Suppressor macrophage treated with lipopolysaccharide for 1 hour (primary cell): ENCODE measurements at regions not wholly inside any gene's neighbourhood (a gene's known extent, or its start where the extent isn't known, plus 50 kb on each side); places are given as distances from the start of the nearest gene placed in this dataset.
A peak's percentile ranks its signal among the peaks of the same experiment; 100 is the strongest.
"Not testable (repeated sequence)": the region's sequence is repeated elsewhere in the genome, so short reads cannot be mapped to it uniquely, and the experiment has no call there.

ENCODE experiments used
- DNase-seq, 3 donors: peaks; one replicate each; pipeline ENCODE4 v3.0.0-alpha.2; 2020 to 2022

GRCh38 chr4:133584714-133585113, 435.6 kb downstream of the PCDH10 start:
- DNase-seq, result no peak

- DNase-seq, result no peak
Measured at GRCh38 chr4:133581996-133582619, 433.0 kb downstream of the PCDH10 start.

GRCh38 chr4:133574248-133574647, 425.2 kb downstream of the PCDH10 start:
- DNase-seq, result no peak

- no peak for DNase-seq
Measured at GRCh38 chr4:133565379-133565778, 416.3 kb downstream of the PCDH10 start.

- no peak for DNase-seq
Measured at GRCh38 chr4:133559987-133560386, 410.9 kb downstream of the PCDH10 start.

GRCh38 chr4:133555671-133556070, 406.6 kb downstream of the PCDH10 start:
- no peak for DNase-seq

- DNase-seq, result no peak
Measured at GRCh38 chr4:133550436-133550835, 401.3 kb downstream of the PCDH10 start.

GRCh38 chr4:133544097-133544496, 395.0 kb downstream of the PCDH10 start:
- no peak for DNase-seq

- no peak for DNase-seq
Measured at GRCh38 chr4:133537780-133538281, 388.7 kb downstream of the PCDH10 start.

GRCh38 chr4:133534224-133534623, 385.1 kb downstream of the PCDH10 start:
- not testable (repeated sequence) for DNase-seq

- DNase-seq, result no peak
Measured at GRCh38 chr4:133524369-133524768, 375.3 kb downstream of the PCDH10 start.

- no peak for DNase-seq
Measured at GRCh38 chr4:133513901-133514300, 364.8 kb downstream of the PCDH10 start.

- DNase-seq, result no peak
Measured at GRCh38 chr4:133498149-133498548, 349.1 kb downstream of the PCDH10 start.

GRCh38 chr4:133493776-133494175, 344.7 kb downstream of the PCDH10 start:
- no peak for DNase-seq

- no peak for DNase-seq
Measured at GRCh38 chr4:133493241-133493640, 344.1 kb downstream of the PCDH10 start.

- no peak for DNase-seq
Measured at GRCh38 chr4:133484287-133484686, 335.2 kb downstream of the PCDH10 start.

- peak; percentile 4 to 19 (median 5) for DNase-seq
Measured at GRCh38 chr4:133483600-133484246, 334.6 kb downstream of the PCDH10 start.

GRCh38 chr4:133476063-133476462, 327.0 kb downstream of the PCDH10 start:
- no peak for DNase-seq

GRCh38 chr4:133474501-133474900, 325.4 kb downstream of the PCDH10 start:
- no peak for DNase-seq

- DNase-seq, result no peak
Measured at GRCh38 chr4:133472244-133472643, 323.1 kb downstream of the PCDH10 start.

GRCh38 chr4:133467290-133467947, 318.3 kb downstream of the PCDH10 start:
- DNase-seq, result no peak

- no peak for DNase-seq
Measured at GRCh38 chr4:133465022-133465421, 315.9 kb downstream of the PCDH10 start.

GRCh38 chr4:133464311-133464710, 315.2 kb downstream of the PCDH10 start:
- no peak for DNase-seq

GRCh38 chr4:133452678-133453077, 303.6 kb downstream of the PCDH10 start:
- DNase-seq, result no peak
